Jurkat, Clone E6-1 (cell line): ENCODE measurements at regions not wholly inside any gene's neighbourhood (a gene's known extent, or its start where the extent isn't known, plus 50 kb on each side); places are given as distances from the start of the nearest gene placed in this dataset.
"Not testable (repeated sequence)": the region's sequence is repeated elsewhere in the genome, so short reads cannot be mapped to it uniquely, and the experiment has no call there.

Experiments
- DNase-seq: peaks from one replicate; pipeline ENCODE4 v3.0.0-alpha.2; 2011; ENCODE audit warnings: low read depth, low spot score
- H3K4me3 ChIP-seq: 2 replicates; pipeline ENCODE4 v1.5.1; 2011; ENCODE audit warnings: mild to moderate bottlenecking, low read length, control low read depth, moderate library complexity

DNA sequence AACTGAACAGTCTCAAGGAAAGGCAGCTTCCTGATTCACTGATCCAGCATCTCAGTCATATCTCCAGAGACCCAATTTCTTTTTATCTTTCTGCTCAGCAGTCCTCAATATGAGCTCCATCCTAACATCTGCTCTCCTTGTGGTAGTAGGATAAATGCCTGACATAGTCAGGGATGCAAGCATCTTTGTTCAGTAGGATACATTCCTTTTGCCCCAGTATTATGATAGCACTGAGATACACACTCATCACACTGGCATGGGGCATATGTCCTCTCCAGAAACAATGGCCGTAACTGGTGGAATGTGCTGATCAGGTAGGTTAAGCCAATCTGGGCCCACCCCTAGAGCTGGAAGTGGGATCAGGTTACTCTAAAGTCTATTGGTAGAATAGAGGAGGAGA is 207.2 kb downstream of the ETAA1 start:
- no peak for DNase-seq
- H3K4me3 ChIP-seq = no peak overlapping the region

DNA sequence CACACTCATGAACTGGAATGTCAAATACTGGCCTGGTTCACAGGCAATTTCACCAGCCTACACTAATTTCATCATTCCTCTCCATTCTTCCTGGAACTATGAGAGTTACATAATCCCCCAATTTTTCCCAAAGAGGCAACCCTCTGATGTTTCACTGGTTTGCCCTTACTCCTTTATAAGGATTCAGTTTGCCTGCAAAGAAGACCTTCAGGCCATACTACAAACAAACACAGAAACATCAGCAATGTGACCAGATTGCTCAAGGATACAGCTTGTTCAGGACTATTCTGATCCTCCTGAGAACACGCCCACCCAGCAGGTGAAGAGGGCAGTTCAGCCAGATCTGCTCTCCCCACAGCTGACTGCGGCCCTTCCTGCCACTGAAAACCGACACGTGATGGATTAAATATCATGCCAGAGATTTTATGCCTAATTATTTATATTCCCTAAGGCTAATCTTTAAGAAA is 215.5 kb downstream of the ETAA1 start:
- DNase-seq = no peak

DNA sequence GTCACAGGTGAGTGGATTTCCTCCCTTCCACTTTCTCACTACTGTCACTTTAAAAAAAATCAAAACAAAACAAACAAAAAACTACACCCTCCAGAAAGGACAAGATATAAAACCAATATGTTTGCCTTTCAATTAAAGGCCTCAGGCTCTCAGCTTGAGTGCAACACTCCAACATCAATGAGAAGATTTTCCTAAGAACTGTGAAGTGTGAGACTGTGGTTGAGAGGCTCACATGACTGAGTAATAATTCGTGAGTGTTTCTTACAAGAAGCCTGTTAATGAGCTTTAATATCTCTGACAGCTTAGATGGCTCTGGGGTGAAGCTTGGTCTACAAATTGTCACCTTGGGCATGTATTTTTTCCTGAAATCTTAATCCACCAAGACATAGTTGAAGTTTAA is 216.1 kb downstream of the ETAA1 start:
- no peak for DNase-seq
- no peak overlapping the region for H3K4me3 ChIP-seq

More for the DNA sequence above, 215.5 kb downstream of the ETAA1 start:
- no peak overlapping the region for H3K4me3 ChIP-seq

DNA sequence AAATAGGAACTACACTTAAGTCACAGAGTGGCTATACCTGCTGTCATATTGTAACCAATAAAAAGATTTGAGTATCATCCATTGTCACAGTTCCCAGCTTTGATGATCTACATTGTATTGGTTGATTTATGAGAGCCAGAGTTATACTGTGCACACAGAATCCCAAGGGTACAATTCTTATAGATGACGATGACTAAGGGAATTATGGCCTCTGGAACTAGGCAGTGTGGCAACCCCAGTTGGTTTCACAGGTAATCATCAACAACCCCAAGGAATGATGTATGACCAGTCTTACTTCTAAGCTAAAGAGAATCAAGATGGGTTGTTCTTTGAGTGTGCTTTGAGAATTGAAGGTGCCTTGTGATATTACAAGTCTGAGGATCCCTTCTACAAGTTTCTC is 217.3 kb downstream of the ETAA1 start:
- DNase-seq = no peak
- no peak overlapping the region for H3K4me3 ChIP-seq

DNA sequence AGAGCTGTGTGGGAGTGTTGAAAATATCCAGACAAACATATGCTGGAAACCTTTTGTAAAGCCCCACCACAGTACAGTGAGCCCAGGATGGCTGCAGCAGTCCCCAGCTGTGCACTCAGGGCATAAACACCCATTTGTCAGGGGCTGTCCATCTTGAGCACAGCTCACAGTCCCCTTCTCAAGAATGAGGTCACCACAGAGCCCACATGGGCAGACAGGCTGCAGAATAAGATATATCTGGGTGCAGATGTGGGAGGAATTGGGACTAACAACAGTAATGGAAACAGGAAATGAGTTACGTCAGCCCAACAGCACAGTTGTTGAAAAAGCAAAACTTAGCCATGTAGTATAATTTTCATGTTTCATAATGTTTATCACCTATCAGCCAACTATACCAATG is 219.6 kb downstream of the ETAA1 start:
- H3K4me3 ChIP-seq = no peak overlapping the region
- DNase-seq = no peak

DNA sequence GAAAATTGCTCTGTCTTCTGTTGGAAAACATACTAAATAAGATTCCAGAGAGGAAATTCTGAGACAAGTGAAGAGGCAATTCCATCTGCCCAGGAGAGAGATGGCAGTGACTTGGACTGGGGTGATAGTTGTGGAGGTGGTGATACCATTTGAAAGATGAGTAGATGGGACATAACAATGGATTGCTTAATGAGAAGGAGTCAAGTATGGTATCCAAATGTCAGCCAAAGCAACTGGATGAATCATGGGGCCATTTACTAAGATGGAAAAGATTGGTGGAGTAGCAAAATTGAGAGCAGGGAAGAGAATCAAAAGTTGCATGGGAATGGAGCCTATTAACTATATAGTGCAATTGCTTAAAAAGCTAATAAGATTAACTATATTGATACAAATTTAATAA is 222.1 kb downstream of the ETAA1 start:
- no peak overlapping the region for H3K4me3 ChIP-seq
- no peak for DNase-seq

DNA sequence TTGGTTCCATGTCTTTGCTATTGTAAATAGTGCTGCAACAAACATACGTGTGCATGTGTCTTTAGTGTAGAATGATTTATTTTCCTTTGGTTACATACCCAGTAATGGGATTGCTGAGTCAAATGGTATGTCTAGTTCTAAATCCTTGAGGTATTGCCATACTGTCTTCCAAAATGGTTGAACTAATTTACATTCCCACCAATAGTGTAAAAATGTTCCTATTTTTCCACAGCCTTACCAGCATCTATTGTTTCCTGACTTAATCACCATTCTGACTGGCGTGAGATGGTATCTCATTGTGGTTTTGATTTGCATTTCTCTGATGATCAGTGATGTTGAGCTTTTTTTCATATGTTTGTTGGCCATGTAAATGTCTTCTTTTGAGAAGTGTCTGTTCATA is 226.6 kb downstream of the ETAA1 start:
- not testable (repeated sequence) for H3K4me3 ChIP-seq, DNase-seq

DNA sequence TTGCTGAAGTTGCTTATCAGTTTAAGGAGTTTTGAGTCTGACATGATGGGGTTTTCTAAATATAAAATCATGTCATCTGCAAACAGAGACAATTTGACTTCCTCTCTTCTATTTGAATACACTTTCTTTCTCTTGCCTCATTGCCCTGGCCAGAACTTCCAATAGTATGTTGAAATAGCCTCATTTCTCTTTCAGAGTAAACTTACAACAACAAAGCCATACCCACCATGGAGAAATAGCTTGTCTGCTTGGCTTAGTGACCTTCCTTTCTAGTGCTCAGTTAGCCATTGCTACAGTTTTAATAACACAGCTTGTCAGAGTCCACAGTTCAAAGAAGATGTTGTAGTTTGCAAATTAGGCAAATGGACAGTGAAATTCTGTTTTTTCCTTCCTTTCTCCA is 228.0 kb downstream of the ETAA1 start:
- H3K4me3 ChIP-seq = no peak overlapping the region
- DNase-seq = no peak

DNA sequence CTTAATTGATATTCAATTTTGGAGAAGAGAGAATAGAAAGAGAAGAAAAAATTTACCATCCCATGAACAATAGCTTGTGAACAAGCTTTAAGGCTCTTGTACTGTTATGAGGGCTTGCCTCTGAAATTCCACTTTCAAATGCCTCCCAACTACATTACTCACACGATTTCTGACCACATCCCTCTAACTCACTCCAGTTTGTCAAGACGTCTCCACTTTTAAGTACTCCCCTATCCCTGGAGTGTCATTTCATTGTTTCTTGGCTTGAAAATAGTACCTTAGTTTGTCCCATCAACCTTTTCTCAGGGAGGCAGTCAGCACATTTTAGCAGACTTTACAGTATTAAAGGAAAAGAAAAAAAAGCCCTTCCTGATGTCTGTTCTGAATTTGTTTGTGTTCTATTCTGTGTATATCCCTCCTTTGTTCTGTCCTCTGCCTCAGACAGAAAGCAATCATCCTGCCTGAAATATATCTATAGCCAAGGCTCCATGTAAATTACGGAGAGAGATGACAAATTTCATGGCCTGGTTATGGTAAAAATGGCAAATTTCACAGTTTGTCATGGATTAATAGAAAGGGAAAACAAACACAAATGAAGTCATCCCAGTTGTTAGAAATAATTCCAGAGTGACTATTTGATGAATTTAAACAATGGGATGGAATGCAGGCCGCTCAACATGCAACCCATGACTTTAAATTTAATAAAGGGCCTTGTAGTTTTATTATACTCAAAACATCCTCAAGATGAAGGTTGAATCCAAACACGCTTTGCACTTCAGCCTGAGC is 228.8 kb downstream of the ETAA1 start:
- H3K4me3 ChIP-seq = no peak overlapping the region
- no peak for DNase-seq

DNA sequence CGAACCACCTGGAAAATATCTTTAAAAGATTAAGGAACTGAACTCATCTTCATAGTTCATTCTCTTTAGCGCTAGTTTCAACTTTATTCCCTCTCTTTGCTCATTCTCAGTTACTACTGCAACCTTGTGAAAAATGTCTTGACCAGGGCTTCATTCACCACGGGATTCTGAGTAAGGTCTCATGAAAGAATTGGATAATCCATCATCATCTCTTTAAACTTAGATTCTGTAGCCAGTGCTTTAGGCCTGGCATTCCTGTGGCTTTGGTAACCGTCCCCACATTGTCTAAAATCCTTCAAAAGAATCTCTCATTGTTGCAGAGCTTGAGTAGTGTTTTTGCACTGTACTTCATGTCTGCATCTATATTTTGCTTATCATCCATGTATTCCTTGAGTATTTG is 229.5 kb downstream of the ETAA1 start:
- no peak for DNase-seq

DNA sequence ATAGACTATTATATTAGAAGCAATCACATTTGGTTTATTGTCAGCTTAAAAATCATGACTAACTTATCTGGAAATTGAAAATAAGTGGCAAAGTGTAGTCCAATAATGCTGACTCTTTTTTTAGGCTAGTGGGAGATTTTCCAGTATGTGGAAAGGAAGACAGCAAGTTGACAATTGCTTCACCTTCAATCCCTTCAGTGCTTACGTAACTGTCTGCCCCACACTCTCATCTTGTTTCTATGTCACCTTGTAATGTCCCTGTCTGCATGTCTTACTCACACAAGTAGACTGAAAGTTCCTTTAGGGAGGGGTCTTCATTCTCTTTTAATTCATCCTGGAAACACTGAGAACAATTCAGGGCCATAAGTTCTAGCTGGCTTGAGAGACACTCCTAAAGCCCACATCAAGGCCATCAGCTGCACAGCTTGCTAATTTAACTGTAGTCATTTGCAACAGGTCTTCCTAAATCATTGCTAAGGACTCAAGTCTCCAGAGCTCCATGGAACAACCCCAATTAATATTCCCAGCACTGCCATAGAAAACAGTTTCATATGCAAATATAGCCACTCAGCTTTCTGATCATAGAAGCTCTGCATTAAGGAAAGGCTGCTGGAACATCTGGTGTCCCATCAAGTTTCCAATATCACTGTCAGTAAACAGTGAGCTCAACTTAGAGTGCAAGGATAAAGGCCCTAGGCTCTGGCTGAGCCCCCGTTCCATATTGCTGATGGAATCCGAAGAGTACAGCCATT is 230.5 kb downstream of the ETAA1 start:
- no peak for DNase-seq
- H3K4me3 ChIP-seq = no peak overlapping the region

More for the DNA sequence above, 229.5 kb downstream of the ETAA1 start:
- no peak overlapping the region for H3K4me3 ChIP-seq

DNA sequence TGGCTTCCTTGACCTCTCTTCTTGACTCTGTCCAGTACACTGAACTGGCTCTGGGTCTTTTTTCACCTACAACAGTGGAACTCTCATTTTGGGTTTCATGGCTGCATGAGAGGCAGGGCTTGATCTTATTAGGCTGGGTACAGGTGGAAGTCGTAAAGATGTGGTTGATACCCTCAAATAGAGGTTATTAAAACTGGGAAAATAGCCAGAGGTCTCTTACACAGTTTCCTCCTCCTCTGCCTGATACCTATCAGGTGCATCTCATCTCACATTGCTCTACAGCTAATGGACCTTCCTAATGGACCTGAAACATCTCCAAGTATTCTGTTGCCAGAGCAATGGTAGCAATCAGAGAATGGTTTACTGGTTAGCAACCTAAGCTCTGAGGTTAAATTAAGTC is 231.8 kb downstream of the ETAA1 start:
- no peak overlapping the region for H3K4me3 ChIP-seq
- DNase-seq = no peak

DNA sequence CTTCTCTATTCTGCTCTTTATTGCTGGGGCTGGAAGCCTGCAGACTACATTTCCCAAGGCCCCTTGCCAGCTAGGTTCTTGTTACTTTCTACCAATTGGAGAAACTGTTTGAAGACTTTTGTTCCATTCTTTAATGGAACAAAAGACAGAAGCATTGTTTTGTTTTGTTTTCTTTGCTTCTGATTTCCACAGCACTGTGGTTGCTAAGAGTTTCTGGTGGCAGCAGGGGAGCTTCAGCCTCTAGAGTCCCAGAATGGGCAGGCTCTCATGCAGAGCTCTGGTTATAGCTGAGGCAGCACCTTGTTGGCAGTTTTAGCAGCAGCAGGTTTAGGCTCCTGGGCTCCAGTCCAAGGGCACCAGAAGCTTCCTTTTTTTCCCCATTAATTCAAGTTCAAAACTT is 234.3 kb downstream of the ETAA1 start:
- H3K4me3 ChIP-seq = no peak overlapping the region
- no peak for DNase-seq

DNA sequence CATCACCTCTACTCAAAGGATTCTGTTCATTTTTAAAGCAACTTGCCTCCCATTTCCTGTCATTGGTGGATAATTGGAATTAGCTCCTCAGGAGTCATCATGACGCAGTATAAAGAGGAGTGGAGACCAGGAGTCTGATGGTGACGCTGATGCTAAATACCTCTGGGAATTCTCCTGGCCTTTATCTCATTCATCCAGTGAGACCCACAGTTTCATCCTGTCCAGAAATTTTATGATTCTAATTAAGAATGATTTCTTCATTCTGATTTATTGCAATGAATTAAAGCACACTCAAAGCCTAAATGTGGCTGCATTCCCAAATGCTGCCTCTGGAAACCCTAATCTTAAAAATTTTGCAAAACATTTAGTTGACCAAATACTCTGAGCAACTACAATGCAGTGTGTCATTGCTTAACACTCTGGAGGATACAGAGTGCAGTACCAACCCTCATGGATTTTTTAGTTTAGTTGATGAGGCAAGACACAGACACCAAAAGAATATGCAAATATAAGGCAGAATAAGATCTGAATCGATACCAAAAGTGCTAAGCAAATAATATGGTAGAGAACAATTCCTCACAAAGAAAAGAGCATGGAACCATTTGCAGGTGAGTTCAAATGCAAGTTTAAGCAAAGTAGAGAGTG is 236.2 kb downstream of the ETAA1 start:
- DNase-seq = no peak
- no peak overlapping the region for H3K4me3 ChIP-seq

DNA sequence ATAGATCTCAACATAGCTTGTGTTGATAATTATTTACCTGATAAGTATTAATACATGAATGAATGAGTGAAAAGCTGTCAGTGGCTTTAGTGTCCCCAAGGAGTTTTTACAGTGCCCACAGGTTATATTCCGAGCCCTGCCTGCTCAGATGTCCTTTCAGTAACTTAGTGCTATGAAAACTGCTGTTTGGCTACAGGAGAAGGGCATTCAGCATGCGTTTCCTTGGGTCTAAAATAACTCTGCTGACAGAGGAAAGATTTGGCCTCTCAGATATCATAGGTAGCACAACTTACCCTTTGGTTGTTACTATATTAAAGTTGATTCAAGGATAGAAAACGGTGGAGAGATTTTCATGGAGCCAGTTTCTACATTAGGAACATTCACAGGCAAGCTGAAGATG is 241.0 kb downstream of the ETAA1 start:
- no peak for DNase-seq
- no peak overlapping the region for H3K4me3 ChIP-seq

DNA sequence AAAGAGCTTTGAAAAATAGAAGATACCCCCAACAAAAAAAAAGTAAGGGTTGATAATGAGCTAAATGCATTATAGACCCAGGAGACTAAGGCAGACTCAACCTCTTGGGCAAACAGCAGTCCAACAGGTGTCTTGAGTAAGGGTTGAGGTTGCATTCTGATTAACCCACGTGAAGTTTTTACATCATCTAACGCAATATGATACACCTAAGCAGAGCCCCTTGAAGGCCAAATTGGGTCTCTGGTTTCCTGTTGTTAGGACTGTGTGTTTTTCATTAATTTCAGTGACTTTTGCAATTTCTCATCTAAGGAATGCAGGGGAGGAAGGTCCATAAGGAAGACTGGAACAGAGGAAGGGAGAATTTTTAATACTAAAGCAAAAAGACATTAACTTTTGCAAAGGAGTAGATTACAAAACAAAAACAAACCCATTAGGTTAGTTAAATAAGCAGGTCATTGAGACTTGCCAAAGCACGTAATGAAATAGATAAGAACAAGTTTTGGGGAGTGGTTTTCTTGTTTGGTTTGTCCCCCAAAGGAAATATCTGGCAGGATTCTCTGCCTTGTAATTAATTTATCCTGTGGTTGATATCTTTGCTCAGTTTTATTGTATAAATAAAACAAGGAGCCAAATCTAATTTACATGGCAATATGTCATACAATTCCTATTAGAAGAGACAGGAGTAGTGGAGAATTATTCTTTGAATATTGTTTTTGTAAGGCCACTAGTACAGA is 244.3 kb downstream of the ETAA1 start:
- no peak overlapping the region for H3K4me3 ChIP-seq
- DNase-seq = no peak

DNA sequence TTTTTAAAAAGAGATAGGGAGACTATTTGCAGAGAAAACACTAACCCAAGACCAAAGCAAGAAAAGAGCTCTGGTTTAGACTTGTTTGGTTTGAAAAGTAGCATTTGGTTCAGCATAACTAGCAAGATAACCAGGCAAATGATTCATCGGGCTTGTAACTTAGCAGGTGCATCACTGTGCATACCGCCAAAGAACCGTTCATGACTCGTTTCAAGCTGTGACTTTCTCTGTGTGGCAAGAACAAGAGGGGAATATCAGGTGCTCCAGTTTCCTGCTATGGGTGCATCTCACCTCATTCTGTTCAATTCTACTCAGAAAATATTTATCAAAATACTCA is 244.9 kb downstream of the ETAA1 start:
- no peak overlapping the region for H3K4me3 ChIP-seq
- no peak for DNase-seq

DNA sequence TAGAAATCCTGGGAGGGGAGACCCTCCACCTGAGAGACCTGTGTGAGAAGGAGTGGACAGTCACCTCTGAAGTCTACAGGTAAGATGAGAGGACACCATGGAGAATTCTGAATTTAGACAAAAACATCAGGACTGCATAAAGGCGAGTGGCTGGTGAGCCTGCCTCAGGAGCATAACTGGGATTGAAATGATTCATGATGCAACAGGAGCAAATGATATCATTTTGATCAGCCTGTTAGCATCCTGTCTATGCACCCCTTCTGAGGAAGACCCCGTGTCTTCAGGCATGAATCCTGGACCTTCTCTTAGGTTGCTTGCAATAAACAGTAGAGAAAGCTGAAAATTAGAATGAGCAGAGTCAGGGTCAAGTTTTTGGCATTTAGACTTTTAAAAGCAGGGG is 245.8 kb downstream of the ETAA1 start:
- no peak for DNase-seq
- no peak overlapping the region for H3K4me3 ChIP-seq

DNA sequence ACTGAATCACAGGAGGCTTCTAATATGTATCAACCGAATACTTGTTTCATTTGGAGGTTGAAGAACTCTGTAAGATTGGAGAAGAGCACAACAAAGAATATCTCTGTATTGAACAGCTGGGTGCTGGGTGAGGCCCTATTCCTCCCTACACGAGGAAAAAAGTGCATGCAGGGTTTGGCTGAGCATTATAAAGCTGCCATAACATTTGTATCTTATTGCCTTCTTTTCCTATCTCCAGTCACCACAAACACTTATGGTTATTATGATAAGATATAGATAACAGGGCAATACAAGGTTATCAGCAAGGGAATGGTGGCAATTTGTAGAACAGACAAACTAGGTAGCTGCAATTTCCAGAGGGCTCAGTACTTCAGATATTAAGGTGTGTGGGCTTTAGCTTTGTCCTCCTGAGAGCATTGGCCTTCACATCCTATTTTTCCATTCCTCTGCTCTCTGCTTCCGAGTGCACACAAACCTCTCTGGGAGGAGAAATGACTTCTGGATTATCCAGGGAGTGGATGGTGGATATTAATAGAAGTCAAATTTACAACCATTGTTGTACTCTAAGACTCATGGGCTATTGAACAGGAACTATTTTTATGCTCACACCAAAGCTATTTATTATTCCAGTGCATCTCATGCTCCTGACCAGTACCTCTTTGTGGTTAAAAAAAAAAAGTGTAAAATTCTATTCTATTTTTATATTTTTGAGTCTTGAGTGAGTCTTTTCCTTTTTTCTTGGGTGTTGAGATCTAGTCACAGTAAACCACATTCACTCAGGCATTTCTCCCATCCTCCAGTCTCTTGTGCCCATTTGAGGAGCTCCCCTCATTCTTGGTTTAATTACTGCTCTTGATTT is 248.4 kb downstream of the ETAA1 start:
- no peak overlapping the region for H3K4me3 ChIP-seq
- no peak for DNase-seq
